Superior temporal gyrus (tissue), 1 donor: ENCODE measurements at regions not wholly inside any gene's neighbourhood (a gene's known extent, or its start where the extent isn't known, plus 50 kb on each side); places are given as distances from the start of the nearest gene placed in this dataset.
"Not testable (repeated sequence)": the region's sequence is repeated elsewhere in the genome, so short reads cannot be mapped to it uniquely, and the experiment has no call there.

Source experiments
- DNase-seq: peaks from one replicate; pipeline ENCODE4 v3.0.0-alpha.2; 2016; ENCODE audit errors: extremely low spot score

DNA sequence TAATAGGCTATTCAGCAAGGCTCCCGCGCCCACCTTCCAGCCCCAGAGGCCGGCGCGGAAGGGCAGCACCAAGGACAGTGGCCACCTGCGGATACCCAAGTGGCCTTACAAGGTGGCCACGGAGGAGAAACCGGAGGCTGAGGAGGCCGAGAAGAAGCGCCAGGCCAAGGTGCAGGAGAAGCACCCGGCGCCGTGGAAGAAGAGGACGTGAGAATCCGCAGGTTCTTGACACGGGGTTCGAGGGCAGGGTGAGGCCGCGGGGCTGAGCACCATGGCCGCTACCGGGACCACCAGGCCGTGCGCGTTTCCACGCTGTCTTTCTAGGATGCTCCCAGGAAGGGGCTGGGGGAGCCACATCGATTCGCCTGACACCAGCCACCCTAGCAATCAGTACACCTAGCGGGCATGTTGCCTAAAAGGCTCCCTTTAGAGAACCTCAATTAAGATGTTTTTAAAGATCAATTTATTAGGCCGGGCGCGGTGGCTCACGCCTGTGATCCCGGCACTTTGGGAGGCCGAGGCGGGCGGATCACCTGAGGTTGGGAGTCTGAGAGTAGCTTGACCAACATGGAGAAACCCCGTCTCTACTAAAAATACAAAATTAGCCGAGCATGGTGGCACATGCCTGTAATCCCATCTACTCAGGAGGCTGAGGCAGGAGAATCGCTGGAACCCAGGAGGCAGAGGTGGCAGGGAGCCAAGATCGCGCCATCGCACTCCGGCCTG lies 134.3 kb upstream of the OR4C13 start:
- not testable (repeated sequence) for DNase-seq

GRCh38 chr11:49823188-49823587 lies 129.0 kb upstream of the OR4C13 start:
- DNase-seq = not testable (repeated sequence)

DNA sequence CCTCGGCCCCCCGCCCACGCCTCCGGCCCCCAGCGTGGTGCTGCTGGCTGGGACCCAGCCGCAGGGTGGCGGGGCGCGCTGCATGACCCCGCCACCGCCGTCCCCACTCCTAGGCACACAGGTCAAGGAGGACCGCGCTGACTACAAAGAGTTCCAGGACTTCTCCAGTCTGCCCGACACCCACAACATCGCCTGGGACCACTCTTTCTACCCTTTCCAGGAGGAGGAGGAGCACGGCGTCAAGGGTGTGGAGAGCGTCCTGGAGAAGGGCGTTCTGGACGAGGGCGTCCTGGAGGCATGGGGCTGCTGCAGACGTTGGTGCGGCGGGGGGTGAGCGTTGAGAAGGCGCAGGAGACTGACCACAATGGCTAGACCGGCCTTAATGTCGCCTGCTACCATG lies 101.7 kb upstream of the OR4C13 start:
- not testable (repeated sequence) for DNase-seq

DNA sequence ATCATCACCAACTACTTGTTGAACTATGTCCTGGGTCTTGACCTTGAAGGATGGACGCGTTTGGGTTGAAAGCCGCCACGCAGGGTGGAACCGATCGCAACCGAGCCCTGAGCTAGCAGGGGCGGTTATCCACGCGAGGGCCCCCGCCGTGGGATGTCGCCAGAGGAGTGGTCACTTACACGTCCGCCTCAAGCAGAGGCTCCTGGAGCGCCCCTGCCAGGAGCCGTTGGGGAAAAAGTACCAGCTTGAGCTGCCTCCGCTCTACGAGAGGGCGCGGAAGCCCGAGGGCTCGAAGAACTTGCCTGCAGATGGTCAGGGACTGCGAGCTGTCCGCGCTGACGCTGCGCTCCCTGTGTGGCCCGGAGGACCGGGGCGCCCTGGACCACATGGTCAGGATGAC lies 100.7 kb upstream of the OR4C13 start:
- DNase-seq = no peak

DNA sequence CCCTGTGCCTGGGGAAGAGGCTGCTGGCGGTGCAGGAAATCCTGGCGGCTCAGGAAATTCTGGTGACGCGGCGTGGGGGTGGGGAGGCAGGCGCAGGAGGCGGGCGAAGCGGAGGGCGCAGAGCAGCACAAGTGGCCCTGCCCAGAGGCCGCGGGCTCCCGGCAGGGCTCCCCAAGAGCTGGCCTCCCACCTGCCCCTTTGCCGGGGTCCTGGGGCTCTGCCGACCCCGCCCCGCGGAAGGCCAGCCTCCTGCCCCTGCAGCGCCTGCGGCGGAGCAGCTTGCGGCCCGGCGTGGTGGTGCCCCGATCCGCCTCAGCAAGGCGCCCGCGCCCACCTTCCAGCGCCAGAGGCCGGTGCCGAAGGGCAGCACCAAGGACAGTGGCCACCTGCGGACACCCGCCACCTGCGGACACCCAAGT lies 100.2 kb upstream of the OR4C13 start:
- DNase-seq = no peak

DNA sequence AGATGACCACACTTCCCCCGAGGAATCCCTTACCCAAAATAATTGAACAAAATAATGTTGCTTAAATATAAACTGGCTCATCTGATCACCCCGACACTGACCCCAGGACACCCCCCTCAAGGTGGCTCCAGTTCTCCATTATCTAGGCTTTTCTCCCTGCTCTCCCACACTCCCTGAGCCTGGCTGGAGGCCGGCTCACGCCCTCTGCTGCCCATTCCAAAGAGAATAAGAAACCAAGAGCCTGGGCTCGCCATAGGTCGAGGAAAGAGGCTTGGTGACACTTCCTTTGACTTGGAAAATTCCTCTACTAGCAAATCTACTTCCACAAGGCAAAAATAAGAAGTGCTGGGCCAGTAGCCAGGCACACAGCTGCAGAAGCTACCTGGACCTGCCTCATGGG lies 63.3 kb upstream of the OR4C13 start:
- not testable (repeated sequence) for DNase-seq

- DNase-seq = not testable (repeated sequence)
These were observed 60.1 kb upstream of the OR4C13 start for GRCh38 chr11:49891910-49892671.

DNA sequence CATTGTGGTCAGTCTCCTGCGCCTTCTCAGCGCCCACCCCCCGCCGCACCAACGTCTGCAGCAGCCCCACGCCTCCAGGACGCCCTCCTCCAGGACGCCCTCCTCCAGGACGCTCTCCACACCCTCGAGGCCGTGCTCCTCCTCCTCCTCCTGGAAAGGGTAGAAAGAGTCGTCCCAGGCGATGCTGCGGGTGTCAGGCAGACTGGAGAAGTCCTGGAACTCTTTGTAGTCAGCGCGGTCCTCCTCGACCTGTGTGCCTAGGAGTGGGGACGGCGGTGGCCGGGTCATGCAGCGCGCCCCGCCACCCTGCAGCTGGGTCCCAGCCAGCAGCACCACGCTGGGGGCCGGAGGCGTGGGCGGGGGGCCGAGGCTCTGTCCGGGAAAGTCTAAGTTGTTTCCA lies 58.7 kb upstream of the OR4C13 start:
- DNase-seq = not testable (repeated sequence)
